K562 (cell line): ENCODE measurements at regions not wholly inside any gene's neighbourhood (a gene's known extent, or its start where the extent isn't known, plus 50 kb on each side); places are given as distances from the start of the nearest gene placed in this dataset.

Experiments
- ATAC-seq: fragments of 200-7000 bp; cut with Tn5 transposase; 3 replicates; pipeline ENCODE4 v1.9.1; 2020; ENCODE audit warnings: moderate library complexity
- BruUV-seq: library from RNA; stranded (reverse); fragments of 400-500 nt; replicated peaks from 2 replicates; lab custom pipeline; 2021; lab: Mats Ljungman, UMichigan
- CTCF ChIA-PET: fragments of 300-600 bp; formaldehyde crosslinking; extraction: SDS; loops from one replicate; lab custom pipeline; 2021; ENCODE audit warnings: low intra/inter-chr PET ratio; lab: Yijun Ruan, JAX
- POLR2A ChIA-PET: fragments of 300-600, 350-650 bp; sonication (Branson Sonifier 250); formaldehyde crosslinking; extraction: SDS; loops from one replicate; lab custom pipeline; 2021; ENCODE audit warnings: antibody characterized with exemption, inconsistent platforms; lab: Yijun Ruan, JAX
- DNase-seq, 4 experiments: peaks; one replicate each; pipeline versions ENCODE4 v3.0.0 to v3.0.0-alpha.2; 2011 to 2018; ENCODE audit warnings: low spot score in 3 of 4, mixed read lengths in 3 of 4; ENCODE audit errors: extremely low read depth in 1 of 4
- FAIRE-seq: peaks from 2 replicates; lab custom pipeline; 2011; peaks lifted over from hg19 to GRCh38; lab: Jason Lieb, UNC
- H2AFZ ChIP-seq: 2 replicates; pipeline ENCODE4 v1.6.0; 2011; ENCODE audit warnings: low read depth, low read length, control low read depth, inconsistent platforms
- H3K27ac ChIP-seq: fragments of 200-600 bp; 3 replicates; pipeline ENCODE4 v1.8.0; 2011; ENCODE audit warnings: low read depth, mild to moderate bottlenecking, control low read depth, inconsistent platforms, low read length, moderate library complexity, mixed read lengths; ENCODE audit errors: extremely low read depth
- H3K27me3 ChIP-seq, 2 experiments: fragments of 300-600 bp in 1 of 2; 2 replicates in 1 of 2; 3 replicates in 1 of 2; pipeline versions ENCODE4 v1.6.0 to v1.8.0; 2011; ENCODE audit warnings: inconsistent platforms in 2 of 2, low read length in 2 of 2, mild to moderate bottlenecking in 1 of 2, mixed read lengths in 1 of 2, moderate library complexity in 1 of 2; ENCODE audit not compliant: control insufficient read depth in 2 of 2, insufficient read depth in 2 of 2
- H3K36me3 ChIP-seq: fragments of 300-600 bp; 3 replicates; pipeline ENCODE4 v1.8.0; 2011; ENCODE audit warnings: mild to moderate bottlenecking, low read length, inconsistent platforms; ENCODE audit not compliant: control insufficient read depth, insufficient read depth
- H3K4me1 ChIP-seq, 2 experiments: fragments of 200-600 bp in 1 of 2; replicated peaks in 1 of 2; 2 replicates in 1 of 2; 3 replicates in 1 of 2; pipeline versions ENCODE4 v1.5.1 to v1.8.0; 2011; ENCODE audit warnings: inconsistent platforms in 2 of 2, low read length in 2 of 2, mild to moderate bottlenecking in 1 of 2, mixed read lengths in 1 of 2, moderate library complexity in 1 of 2; ENCODE audit not compliant: control insufficient read depth in 2 of 2, insufficient read depth in 2 of 2
- H3K4me2 ChIP-seq: 2 replicates; pipeline ENCODE4 v1.6.1; 2011; ENCODE audit warnings: low read length, control low read depth, inconsistent platforms, mixed read lengths; ENCODE audit not compliant: insufficient read depth
- H3K4me3 ChIP-seq: fragments of 200-600 bp; sonication (generic), shearing (Covaris generic); 2 replicates; pipeline ENCODE4 v1.5.1; 2016; ENCODE audit warnings: control low read depth, inconsistent platforms
- H3K79me2 ChIP-seq: fragments of 200-600 bp; 3 replicates; pipeline ENCODE4 v1.8.0; 2011; ENCODE audit warnings: low read length, inconsistent platforms; ENCODE audit not compliant: control insufficient read depth, insufficient read depth
- H3K9ac ChIP-seq, 2 experiments: 2 replicates each; pipeline versions ENCODE4 v1.6.0 to v1.6.1; 2011; ENCODE audit warnings: low read depth in 2 of 2, low read length in 2 of 2, control low read depth in 1 of 2, inconsistent platforms in 1 of 2, mild to moderate bottlenecking in 1 of 2, mixed read lengths in 1 of 2; ENCODE audit not compliant: insufficient read depth in 1 of 2
- H3K9me1 ChIP-seq: one replicate; pipeline ENCODE4 v1.6.0; 2011; ENCODE audit warnings: inconsistent platforms, mild to moderate bottlenecking, low read length, moderate library complexity; ENCODE audit not compliant: control insufficient read depth, insufficient read depth
- H3K9me3 ChIP-seq: replicated peaks from 2 replicates; pipeline ENCODE4 v1.5.1; 2011; ENCODE audit warnings: low read depth, low read length, inconsistent platforms; ENCODE audit not compliant: control insufficient read depth, insufficient read depth
- H4K20me1 ChIP-seq: replicated peaks from 2 replicates; pipeline ENCODE4 v1.6.1; 2011; ENCODE audit warnings: low read length, inconsistent platforms, mixed read lengths; ENCODE audit not compliant: control insufficient read depth, insufficient read depth
- ASH1L ChIP-seq: fragments of 450-650 bp; IDR thresholded peaks from 2 replicates; pipeline ENCODE4 v1.6.1; 2018; ENCODE audit warnings: borderline replicate concordance, mild to moderate bottlenecking, low read depth; ENCODE audit not compliant: partially characterized antibody
- BCL6 ChIP-seq: fragments of 250-450 bp; sonication (Bioruptor Pico); IDR thresholded peaks from 2 replicates; pipeline ENCODE4 v1.4.0; 2020
- BDP1 ChIP-seq: IDR thresholded peaks from 3 replicates; pipeline ENCODE4 v1.6.1; 2011; ENCODE audit not compliant: insufficient read length, insufficient read depth
- BRF1 ChIP-seq: IDR thresholded peaks from 3 replicates; pipeline ENCODE4 v1.6.1; 2011; ENCODE audit warnings: borderline replicate concordance, mild to moderate bottlenecking; ENCODE audit not compliant: insufficient read length; ENCODE audit errors: extremely low read depth
- DDX20 ChIP-seq: fragments of 450-650 bp; IDR thresholded peaks from 2 replicates; pipeline ENCODE4 v1.6.1; 2016; ENCODE audit warnings: missing genetic modification characterization, low read depth, mild to moderate bottlenecking, missing compliant biosample characterization, moderate library complexity
- FOXO4 ChIP-seq: fragments of 450-650 bp; formaldehyde crosslinking; IDR thresholded peaks from 2 replicates; pipeline ENCODE4 v1.4.0; 2020; ENCODE audit warnings: mild to moderate bottlenecking, moderate library complexity
- GATA2 ChIP-seq: sonication (generic); formaldehyde crosslinking; IDR thresholded peaks from 2 replicates; pipeline ENCODE4 v1.4.0; 2020; ENCODE audit warnings: mild to moderate bottlenecking, missing genetic modification reagents
- KLF13 ChIP-seq: fragments of 450-650 bp; IDR thresholded peaks from 2 replicates; pipeline ENCODE4 v1.6.1; 2016; ENCODE audit warnings: missing genetic modification characterization, low read depth, mild to moderate bottlenecking, missing compliant biosample characterization, moderate library complexity, borderline replicate concordance
- RNF2 ChIP-seq: sonication (generic); IDR thresholded peaks from 2 replicates; pipeline ENCODE4 v1.6.1; 2016
- SNAPC5 ChIP-seq: fragments of 250-450 bp; sonication (Bioruptor Pico); IDR thresholded peaks from 2 replicates; pipeline ENCODE4 v1.8.0; 2021; ENCODE audit warnings: moderate library complexity, mild to moderate bottlenecking, inconsistent platforms
- TEAD1 ChIP-seq, 2 experiments: fragments of 450-650 bp in 1 of 2; sonication (generic) in 1 of 2; formaldehyde crosslinking; IDR thresholded peaks; 2 replicates each; pipeline versions ENCODE4 v1.4.0 to v1.8.0; 2020 to 2022; ENCODE audit warnings: mild to moderate bottlenecking in 2 of 2, missing genetic modification reagents in 1 of 2
- ZBTB34 ChIP-seq: fragments of 250-450 bp; sonication (Bioruptor Pico); IDR thresholded peaks from 2 replicates; pipeline ENCODE4 v1.8.0; 2021; ENCODE audit warnings: mild to moderate bottlenecking, moderate library complexity
- ZNF12 ChIP-seq: sonication (generic); formaldehyde crosslinking; IDR thresholded peaks from 2 replicates; pipeline ENCODE4 v1.4.0; 2020; ENCODE audit warnings: mild to moderate bottlenecking, missing genetic modification reagents
- ZNF184 ChIP-seq: sonication (generic); formaldehyde crosslinking; IDR thresholded peaks from 2 replicates; pipeline ENCODE4 v1.5.0; 2020; ENCODE audit warnings: missing genetic modification reagents
- ZNF436 ChIP-seq: fragments of 250-450, 450-650 bp; sonication (Bioruptor Pico); formaldehyde crosslinking; IDR thresholded peaks from 2 replicates; pipeline ENCODE4 v1.7.0; 2020; ENCODE audit warnings: mild to moderate bottlenecking
- ZNF586 ChIP-seq: fragments of 450-650 bp; formaldehyde crosslinking; conservative IDR thresholded peaks from 2 replicates; pipeline ENCODE4 v1.4.0; 2020; ENCODE audit warnings: mild to moderate bottlenecking, moderate library complexity
- WGBS: fragments of 100-300 bp; shearing (Covaris generic); methylation state at CpG from one replicate; pipeline ENCODE4 v1.1.6; 2016; ENCODE audit warnings: low coverage, mixed read lengths; ENCODE audit not compliant: insufficient coverage; ENCODE audit errors: missing lambda C conversion rate; 5-methylcytosine and 5-hydroxymethylcytosine counted together
- in situ Hi-C: fragments of 300-500 bp; cut with MboI; formaldehyde crosslinking; loops from 4 replicates; pipeline ENCODE4 v1.15.0; 2018; ENCODE audit warnings: inconsistent platforms, mixed read lengths
- intact Hi-C: fragments of 100-400 bp; cut with micrococcal nuclease; formaldehyde crosslinking; loops from 2 replicates; pipeline ENCODE4 v1.14.2; 2022

GRCh38 chr2:57049273-57049672 is 865.5 kb downstream of the CCDC85A start:
- ChIA-PET CTCF (no interaction called here), POLR2A (no interaction called here)
- Histone ChIP-seq H3K4me2 (no peak overlapping the region), H3K9ac (no peak overlapping the region), H3K27me3 (no peaks in the 10 kb centered on the region), H2AFZ (no peak overlapping the region), H3K79me2 (no peaks in the 10 kb centered on the region), H4K20me1 (no peaks in the 10 kb centered on the region), H3K4me1 (no peaks in the 10 kb centered on the region), H3K9me3 (0 out of 2 replicates have a peak, but pooled peaks cover 3% of the 10 kb centered on the region), H3K27ac (no peak overlapping the region), H3K4me3 (no peak overlapping the region), H3K9me1 (no peaks in the 10 kb centered on the region), H3K36me3 (no peaks in the 10 kb centered on the region)
- ATAC-seq = no peak
- BruUV-seq = no TSS peak
- intact Hi-C loops = no loop called here
- no peak for TF ChIP-seq ZNF436 (CRISPR knock-in tag)
- no peak for TF ChIP-seq ZNF586
- TF ChIP-seq TEAD1 (CRISPR knock-in tag; IDR thresholded peaks at IDR 0.05) = no peak
- no peak for TF ChIP-seq DDX20 (tag)
- TF ChIP-seq BCL6 (CRISPR knock-in tag) = no peak
- TF ChIP-seq ZBTB34 = no peak
- no peak for TF ChIP-seq FOXO4 (CRISPR knock-in tag)
- TF ChIP-seq ZNF184 (CRISPR knock-in tag) = no peak
- TF ChIP-seq BDP1 = no peak
- no peak for TF ChIP-seq SNAPC5 (CRISPR knock-in tag)
- no peak for TF ChIP-seq GATA2
- TF ChIP-seq RNF2 = no peak
- TF ChIP-seq ZNF12 (CRISPR knock-in tag) = no peak
- no peak for TF ChIP-seq BRF1
- TF ChIP-seq ASH1L = no peak
- TF ChIP-seq KLF13 = no peak
- FAIRE-seq = no peak
- in situ Hi-C loops = no loop called here
- DNase-seq = no peak
- 0% methylated on average over 3 of the region's 3 CpGs for WGBS
